Left cardiac atrium (tissue), 4 donors: ENCODE measurements at regions not wholly inside any gene's neighbourhood (a gene's known extent, or its start where the extent isn't known, plus 50 kb on each side); places are given as distances from the start of the nearest gene placed in this dataset.
"Not testable (repeated sequence)": the region's sequence is repeated elsewhere in the genome, so short reads cannot be mapped to it uniquely, and the experiment has no call there.

Experiments used
- ATAC-seq, 2 donors: fragments of 200-7000 bp; cut with Tn5 transposase; one replicate each; pipeline ENCODE4 v1.9.1; 2020; ENCODE audit warnings: mild to moderate bottlenecking in 2 of 2, moderate library complexity in 2 of 2
- DNase-seq: peaks from one replicate; pipeline ENCODE4 v3.0.0-alpha.2; 2020
- intact Hi-C, 2 donors: fragments of 100-400 bp; cut with DNase I; formaldehyde crosslinking; loops; one replicate each; pipeline versions ENCODE4 v1.14.1 to v1.15.1; 2022 to 2023
- donor health status: DM: no; HTN: yes; CAD: no.
- donor health status: DM: no; HTN: yes; CAD: no; lungs with severe emphysema.
- donor health status: DM: yes; HTN: yes; CAD: no.
- donor health status: Dilated cardiomyopathy.

DNA sequence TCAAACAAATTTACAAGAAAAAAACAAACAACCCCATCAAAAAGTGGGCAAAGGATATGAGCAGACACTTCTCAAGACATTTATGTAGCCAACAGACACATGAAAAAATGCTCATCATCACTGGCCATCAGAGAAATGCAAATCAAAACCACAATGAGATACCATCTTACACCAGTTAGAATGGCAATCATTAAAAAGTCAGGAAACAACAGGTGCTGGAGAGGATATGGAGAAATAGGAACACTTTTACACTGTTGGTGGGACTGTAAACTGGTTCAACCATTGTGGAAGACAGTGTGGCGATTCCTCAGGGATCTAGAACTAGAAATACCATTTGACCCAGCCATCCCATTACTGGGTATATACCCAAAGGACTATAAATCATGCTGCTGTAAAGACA, 77.1 kb upstream of the SIM2 start:
- ATAC-seq, intact Hi-C loops, DNase-seq: not testable (repeated sequence)

DNA sequence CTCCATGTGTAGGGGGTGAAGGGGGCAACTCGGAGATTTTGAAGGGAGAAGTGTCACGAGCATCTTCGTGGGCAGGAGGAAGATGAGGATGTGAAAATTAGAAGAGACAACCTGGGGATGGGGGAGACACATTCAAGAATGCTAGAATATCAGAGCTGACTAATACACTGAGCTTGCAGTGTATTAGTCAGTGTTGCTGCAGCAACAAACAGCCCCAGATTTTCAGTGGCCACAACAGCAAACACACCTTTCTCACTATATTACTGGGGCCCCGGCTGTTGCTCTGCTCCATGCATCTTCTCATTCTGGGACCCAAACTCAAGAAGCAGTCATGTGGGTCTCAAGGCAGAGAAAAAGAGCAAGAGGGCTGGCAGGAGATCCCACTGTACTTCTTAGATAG, 74.8 kb upstream of the SIM2 start:
- DNase-seq: no peak
- no peak for ATAC-seq
- intact Hi-C loops: no loop called here

GRCh38 chr21:36626791-36627190, 72.1 kb upstream of the SIM2 start:
- ATAC-seq (no peak), DNase-seq (no peak)
- intact Hi-C loops: no loop called here

DNA sequence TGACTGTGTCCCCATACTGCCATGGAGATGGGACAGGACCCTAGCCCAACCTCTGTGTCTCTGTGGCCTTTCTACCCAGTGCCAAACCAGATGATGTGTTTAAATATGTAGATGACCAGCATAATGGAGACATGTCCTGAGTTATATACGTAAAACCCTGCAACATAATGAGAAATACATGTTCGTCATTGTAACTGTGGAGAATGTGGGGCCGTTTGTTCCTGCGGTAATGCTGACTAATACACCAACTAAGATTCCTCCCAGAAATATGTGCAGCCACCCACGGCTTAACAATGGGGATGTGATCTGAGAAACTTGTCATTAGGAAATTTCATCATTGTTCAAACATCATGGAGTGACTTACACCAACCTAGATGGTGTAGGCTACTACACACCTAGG, 71.7 kb upstream of the SIM2 start:
- intact Hi-C loops: no loop called here
- ATAC-seq (no peak), DNase-seq (no peak)

DNA sequence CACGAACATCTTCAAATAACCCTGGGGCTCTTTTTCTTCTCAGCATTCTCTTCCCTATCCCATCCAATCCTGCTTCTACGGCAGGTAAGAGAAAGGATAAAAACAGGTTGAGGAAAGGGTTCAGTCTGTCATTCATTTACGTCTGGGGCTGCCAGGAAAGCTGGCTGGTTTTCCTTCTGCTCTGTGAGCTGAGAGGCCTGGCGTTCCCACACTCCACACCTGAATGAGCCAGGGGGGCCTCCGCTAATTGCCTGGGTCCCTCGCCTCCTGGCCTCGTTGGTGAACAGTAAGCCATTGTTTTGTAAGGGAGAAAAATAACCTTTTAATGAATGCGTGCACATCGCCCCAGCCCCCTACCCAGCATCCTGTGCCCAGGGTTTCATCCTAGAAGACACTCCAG, 70.8 kb upstream of the SIM2 start:
- intact Hi-C loops: no loop called here
- DNase-seq: no peak
- ATAC-seq: no peak

- DNase-seq (no peak), ATAC-seq (no peak)
- intact Hi-C loops: no loop called here
Observed at GRCh38 chr21:36628761-36629460, 70.0 kb upstream of the SIM2 start.

DNA sequence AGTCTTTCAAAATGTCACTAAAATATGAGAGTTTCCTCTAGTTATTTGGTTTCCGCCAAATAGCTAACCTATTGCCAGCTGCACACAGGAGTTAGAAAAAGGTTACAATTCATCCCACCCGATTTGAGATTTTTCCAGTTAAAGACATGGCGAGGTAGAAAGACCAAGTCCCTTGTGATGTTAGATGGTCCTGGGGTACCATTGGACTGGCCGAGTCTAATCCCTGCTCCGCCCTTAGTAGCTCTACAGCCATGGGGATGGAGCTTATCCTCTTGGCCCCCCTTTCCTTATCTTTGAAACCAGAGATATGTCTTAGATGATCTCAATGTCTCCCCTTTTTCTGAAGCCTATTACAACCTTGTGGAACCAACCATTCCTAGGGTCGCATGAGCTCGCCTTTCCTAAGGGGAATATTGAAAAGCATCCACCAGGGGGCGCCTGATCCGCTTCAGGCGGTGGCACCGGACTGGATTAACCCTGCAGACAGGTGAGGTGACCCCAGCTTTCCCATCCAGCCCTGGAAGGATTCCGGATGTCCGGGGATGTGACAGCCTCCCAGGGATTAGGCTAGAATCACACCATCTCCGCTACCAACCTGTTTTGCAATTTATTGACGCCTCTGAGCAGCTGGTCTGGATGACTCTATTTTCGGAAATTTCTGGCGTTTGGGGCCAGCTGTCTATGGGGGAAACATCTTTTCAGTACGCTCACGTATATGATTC, 68.3 kb upstream of the SIM2 start:
- intact Hi-C loops: loop anchor here in 1 of 2 donors (2.0 kb wide), 1 partner anchor 296 kb away; no protein-coding TSS in a partner anchor
- peak; percentile 44 to 60 for ATAC-seq

GRCh38 chr21:36636016-36636415, 62.9 kb upstream of the SIM2 start:
- DNase-seq: no peak
- no peak for ATAC-seq
- intact Hi-C loops: no loop called here

More for the DNA sequence above, 68.3 kb upstream of the SIM2 start:
- peak; percentile 59 for DNase-seq

- DNase-seq: no peak
- intact Hi-C loops: no loop called here
- no peak for ATAC-seq
Observed at GRCh38 chr21:36636439-36636838, 62.5 kb upstream of the SIM2 start.

- DNase-seq: no peak
- intact Hi-C loops: no loop called here
- ATAC-seq: no peak
Observed at GRCh38 chr21:36639769-36640168, 59.1 kb upstream of the SIM2 start.

DNA sequence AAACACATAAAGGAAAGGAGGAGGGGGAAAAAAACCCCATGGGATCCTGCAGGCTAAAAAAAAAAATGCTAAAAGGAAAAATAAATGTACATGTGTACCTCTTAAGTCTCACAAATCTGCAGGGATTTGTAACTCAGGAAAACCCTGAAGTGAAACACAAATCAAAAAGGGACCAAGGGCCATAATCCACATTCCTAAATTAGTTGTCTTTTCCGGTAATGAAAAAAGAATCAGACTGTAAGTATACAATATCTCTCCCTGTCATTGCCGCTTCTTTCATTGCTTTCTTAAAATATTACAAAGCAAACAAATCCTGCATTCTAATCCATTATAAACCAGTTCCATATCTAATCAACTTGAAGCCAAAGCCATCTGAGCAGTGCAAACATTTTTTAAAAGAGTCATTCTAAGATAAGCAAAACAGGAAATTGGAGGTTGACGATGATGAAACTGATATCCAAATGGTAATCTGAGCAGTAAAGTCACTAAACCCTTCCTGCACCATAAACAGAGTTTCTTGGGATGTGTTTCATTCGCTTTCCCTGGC, 58.7 kb upstream of the SIM2 start:
- DNase-seq: no peak
- intact Hi-C loops: no loop called here
- no peak for ATAC-seq

DNA sequence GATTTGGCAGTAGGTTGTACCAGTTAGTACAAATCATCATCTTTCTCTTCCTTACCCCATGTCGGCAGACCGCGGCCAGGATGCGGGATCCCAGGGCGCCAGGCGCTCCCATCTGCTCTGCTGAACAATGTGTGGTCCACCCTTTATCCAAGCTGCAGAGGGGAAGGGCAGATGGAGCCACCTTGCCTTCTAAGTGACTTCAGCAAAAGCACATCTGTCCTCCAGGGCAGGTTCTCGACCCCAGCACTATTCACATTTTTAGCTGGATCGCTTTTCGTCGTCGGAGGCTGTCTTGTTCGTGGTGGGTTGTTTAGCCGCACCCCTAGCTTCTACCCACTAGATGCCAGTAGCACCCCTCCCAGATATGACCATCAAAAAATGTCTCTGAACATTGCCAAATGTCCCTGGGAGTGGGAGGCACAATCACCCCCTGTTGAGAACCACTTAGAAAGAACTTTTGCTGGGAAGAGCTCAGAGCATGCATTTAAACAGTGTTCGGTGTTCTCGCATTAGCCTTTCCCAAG, 58.1 kb upstream of the SIM2 start:
- no peak for ATAC-seq
- intact Hi-C loops: no loop called here
- no peak for DNase-seq

- ATAC-seq (no peak), DNase-seq (no peak)
- intact Hi-C loops: no loop called here
Observed at GRCh38 chr21:36641346-36641745, 57.6 kb upstream of the SIM2 start.

GRCh38 chr21:36641886-36642285, 57.0 kb upstream of the SIM2 start:
- intact Hi-C loops: no loop called here
- ATAC-seq: no peak
- no peak for DNase-seq

DNA sequence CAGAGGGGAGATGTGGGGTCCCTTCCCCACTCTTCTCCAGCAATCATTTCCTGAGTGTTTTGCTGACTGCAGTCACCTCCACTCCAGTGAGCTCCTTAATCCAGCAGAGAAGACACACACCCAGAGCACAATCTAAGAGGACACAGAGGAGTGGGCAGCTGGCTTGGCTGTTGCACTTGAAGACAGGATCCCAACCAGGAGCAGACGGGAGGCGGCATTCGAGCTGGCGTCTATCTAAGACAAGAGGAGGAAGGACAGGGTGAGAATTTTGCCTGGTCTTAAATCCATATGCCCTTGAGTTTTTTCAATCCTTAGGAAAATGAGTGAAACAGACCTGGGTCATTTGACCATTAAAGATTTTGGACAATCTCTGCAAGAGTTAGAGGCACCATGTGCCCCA, 56.1 kb upstream of the SIM2 start:
- intact Hi-C loops: no loop called here
- ATAC-seq (no peak), DNase-seq (no peak)

DNA sequence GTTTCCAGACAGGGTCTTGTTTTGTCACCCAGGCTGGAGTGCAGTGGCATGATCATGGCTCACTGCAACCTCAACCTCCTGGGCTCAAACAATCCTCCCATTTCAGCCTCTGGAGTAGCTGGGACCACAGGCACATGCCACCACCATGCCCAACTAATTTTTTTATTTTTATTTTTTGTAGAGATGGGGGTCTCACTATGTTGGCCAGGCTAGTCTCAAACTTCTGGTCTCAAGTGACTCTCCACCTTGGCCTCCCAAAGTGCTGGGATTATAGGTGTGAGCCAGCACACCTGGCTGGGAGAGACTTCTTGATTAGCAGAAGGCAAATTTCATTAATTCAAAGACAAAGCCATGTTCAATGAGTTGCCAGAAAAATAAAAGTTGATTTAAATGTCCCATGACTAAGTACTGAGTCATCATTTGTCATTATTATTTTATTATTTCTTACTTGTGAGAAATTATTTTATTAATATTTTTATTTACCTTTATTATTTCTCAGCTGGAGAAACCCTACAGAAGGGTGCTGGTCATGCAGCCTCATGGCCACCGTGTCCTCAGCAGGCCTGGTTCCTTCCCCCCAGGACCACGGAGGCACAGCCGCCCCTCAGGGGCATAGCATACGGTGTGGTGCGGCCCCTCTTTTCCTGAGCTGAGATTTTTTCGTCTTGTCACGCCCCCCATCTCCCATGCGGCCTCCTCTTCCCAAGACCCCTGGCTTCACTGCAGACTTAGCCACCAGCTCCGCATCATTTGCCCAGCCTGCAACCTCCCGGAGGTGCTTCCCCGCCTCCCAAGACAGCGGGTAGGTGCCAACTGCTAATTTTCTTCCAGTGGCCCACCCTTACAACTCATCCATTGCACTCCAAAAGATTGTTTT, 55.3 kb upstream of the SIM2 start:
- DNase-seq: no peak
- no peak for ATAC-seq
- intact Hi-C loops: no loop called here

DNA sequence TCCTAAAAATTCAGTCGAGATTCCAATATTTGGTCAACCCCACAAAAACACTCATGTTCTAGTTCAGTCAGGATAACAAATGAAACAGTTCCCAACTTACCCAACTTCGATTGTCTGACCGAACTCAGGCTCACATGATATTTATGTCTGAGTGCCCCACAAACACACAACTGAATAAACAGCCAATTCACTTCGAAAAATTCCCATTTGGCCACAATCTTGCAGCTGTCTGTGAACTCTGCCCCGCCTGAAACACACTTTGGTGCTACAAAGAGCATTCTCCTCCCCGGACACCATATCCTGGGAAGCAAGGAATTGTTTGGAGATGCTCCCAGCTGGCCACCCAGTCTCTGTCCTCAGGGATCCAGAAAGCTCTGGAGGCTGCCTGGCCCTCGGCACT, 52.9 kb upstream of the SIM2 start:
- ATAC-seq (no peak), DNase-seq (no peak)
- intact Hi-C loops: no loop called here

GRCh38 chr21:36646645-36647044, 52.3 kb upstream of the SIM2 start:
- intact Hi-C loops: no loop called here
- DNase-seq (no peak), ATAC-seq (no peak)

GRCh38 chr21:36647279-36648093, 51.4 kb upstream of the SIM2 start:
- DNase-seq (no peak), ATAC-seq (no peak)
- intact Hi-C loops: no loop called here
